GM12878 (cell line): ENCODE measurements at regions not wholly inside any gene's neighbourhood (a gene's known extent, or its start where the extent isn't known, plus 50 kb on each side); places are given as distances from the start of the nearest gene placed in this dataset.

Source experiments
- ATAC-seq: fragments of 200-7000 bp; cut with Tn5 transposase; 3 replicates; pipeline ENCODE4 v1.9.1; 2020; ENCODE audit warnings: mild to moderate bottlenecking, moderate library complexity
- BruUV-seq: library from RNA; stranded (reverse); fragments of 400-500 nt; replicated peaks from 2 replicates; lab custom pipeline; 2021; lab: Mats Ljungman, UMichigan
- CTCF ChIA-PET: fragments of 300-600 bp; sonication (Branson Sonifier 250); formaldehyde crosslinking; extraction: SDS; loops from one replicate; lab custom pipeline; 2021; ENCODE audit warnings: inconsistent platforms; lab: Yijun Ruan, JAX
- POLR2A ChIA-PET: fragments of 350-600 bp; formaldehyde crosslinking; extraction: SDS; loops from one replicate; lab custom pipeline; 2021; ENCODE audit warnings: inconsistent platforms; lab: Charles Lee
- RAD21 ChIA-PET: fragments of 300-600 bp; sonication (Branson Sonifier 250); formaldehyde crosslinking; loops from one replicate; lab custom pipeline; 2023; ENCODE audit warnings: antibody characterized with exemption; ENCODE audit not compliant: unreplicated experiment; lab: Charles Lee
- SMC1A ChIA-PET: fragments of 300-600 bp; sonication (Branson Sonifier 250); formaldehyde crosslinking; loops from one replicate; lab custom pipeline; 2023; ENCODE audit not compliant: unreplicated experiment, uncharacterized antibody; lab: Charles Lee
- DNase-seq: peaks from one replicate; pipeline ENCODE4 v3.0.0-alpha.2; 2011; ENCODE audit warnings: low read depth, low spot score
- FAIRE-seq: peaks from 3 replicates; lab custom pipeline; 2011; peaks lifted over from hg19 to GRCh38; lab: Jason Lieb, UNC
- H2AFZ ChIP-seq: 2 replicates; pipeline ENCODE4 v1.6.0; 2011; ENCODE audit warnings: low read depth, low read length, control low read depth; ENCODE audit not compliant: control insufficient read depth
- H3K27ac ChIP-seq: 2 replicates; pipeline ENCODE4 v1.5.1; 2011; ENCODE audit warnings: control low read depth; ENCODE audit not compliant: control insufficient read depth, insufficient read depth
- H3K27me3 ChIP-seq, 2 experiments: replicated peaks in 1 of 2; 2 replicates each; pipeline versions ENCODE4 v1.6.0 to v1.6.1; 2011; ENCODE audit warnings: low read length in 1 of 2; ENCODE audit not compliant: control insufficient read depth in 2 of 2, insufficient read depth in 2 of 2
- H3K36me3 ChIP-seq, 2 experiments: 2 replicates each; pipeline ENCODE4 v1.5.1; 2011; ENCODE audit warnings: low read length in 1 of 2; ENCODE audit not compliant: control insufficient read depth in 2 of 2, insufficient read depth in 2 of 2
- H3K4me1 ChIP-seq: 2 replicates; pipeline ENCODE4 v1.6.1; 2011; ENCODE audit warnings: mild to moderate bottlenecking, low read length, moderate library complexity, mixed read lengths; ENCODE audit not compliant: control insufficient read depth, insufficient read depth
- H3K4me2 ChIP-seq: 2 replicates; pipeline ENCODE4 v1.6.0; 2011; ENCODE audit warnings: control low read depth; ENCODE audit not compliant: control insufficient read depth, insufficient read depth
- H3K4me3 ChIP-seq: fragments of 200-600 bp; sonication (generic); 2 replicates; pipeline ENCODE4 v1.5.1; 2016
- H3K79me2 ChIP-seq: 2 replicates; pipeline ENCODE4 v1.6.0; 2011; ENCODE audit warnings: low read length; ENCODE audit not compliant: control insufficient read depth, insufficient read depth
- H3K9ac ChIP-seq: 2 replicates; pipeline ENCODE4 v1.8.0; 2011; ENCODE audit warnings: low read length, control low read depth, mixed read lengths; ENCODE audit not compliant: control insufficient read depth, insufficient read depth
- H3K9me3 ChIP-seq: replicated peaks from 3 replicates; pipeline ENCODE4 v1.5.1; 2011; ENCODE audit warnings: mild to moderate bottlenecking, low read length; ENCODE audit not compliant: control insufficient read depth, insufficient read depth
- H4K20me1 ChIP-seq: 2 replicates; pipeline ENCODE4 v1.6.0; 2011; ENCODE audit not compliant: control insufficient read depth, insufficient read depth
- BCL3 ChIP-seq: IDR thresholded peaks from 2 replicates; pipeline ENCODE4 v1.6.1; 2011; ENCODE audit warnings: borderline replicate concordance, low read depth, mild to moderate bottlenecking, moderate library complexity, low read length; ENCODE audit not compliant: insufficient read depth, poor library complexity, severe bottlenecking
- CHD1 ChIP-seq: IDR thresholded peaks from 2 replicates; pipeline ENCODE4 v1.6.1; 2012; ENCODE audit warnings: low read depth, low read length, improper control_type of control experiment
- EGR1 ChIP-seq, 2 experiments: IDR thresholded peaks; 1 replicate in 1 of 2; 2 replicates in 1 of 2; pipeline ENCODE4 v1.6.1; 2011 to 2012; ENCODE audit warnings: low read depth in 2 of 2, low read length in 2 of 2, borderline replicate concordance in 1 of 2, mild to moderate bottlenecking in 1 of 2, moderate library complexity in 1 of 2
- PAX8 ChIP-seq: fragments of 450-650 bp; IDR thresholded peaks from 2 replicates; pipeline ENCODE4 v1.6.1; 2017; ENCODE audit warnings: mild to moderate bottlenecking, moderate library complexity
- PML ChIP-seq: IDR thresholded peaks from 2 replicates; pipeline ENCODE4 v1.6.1; 2012; ENCODE audit warnings: low read length, inconsistent platforms
- SMAD5 ChIP-seq: IDR thresholded peaks from 2 replicates; pipeline ENCODE4 v1.6.1; 2016; ENCODE audit warnings: antibody characterized with exemption, low read depth
- SMARCA5 ChIP-seq: fragments of 450-650 bp; IDR thresholded peaks from 2 replicates; pipeline ENCODE4 v1.6.1; 2017; ENCODE audit warnings: mild to moderate bottlenecking
- SP1 ChIP-seq: IDR thresholded peaks from one replicate; pipeline ENCODE4 v1.6.1; 2011; ENCODE audit warnings: low read depth, low read length
- TARDBP ChIP-seq: IDR thresholded peaks from 2 replicates; pipeline ENCODE4 v1.6.1; 2016; ENCODE audit warnings: borderline replicate concordance
- WRNIP1 ChIP-seq: IDR thresholded peaks from 2 replicates; pipeline ENCODE4 v1.6.1; 2011; ENCODE audit warnings: low read depth, low read length, improper control_type of control experiment, borderline replicate concordance
- ZBTB11 ChIP-seq: fragments of 450-650 bp; formaldehyde crosslinking; IDR thresholded peaks from 2 replicates; pipeline ENCODE4 v1.5.0; 2022; ENCODE audit warnings: mild to moderate bottlenecking, missing genetic modification characterization
- ZNF274 ChIP-seq: IDR thresholded peaks from one replicate; pipeline ENCODE4 v1.8.0; 2011; ENCODE audit not compliant: insufficient read length, insufficient read depth
- WGBS: methylation state at CpG from one replicate; pipeline ENCODE4 v1.1.6; 2016; ENCODE audit warnings: low lambda C conversion rate; ENCODE audit not compliant: insufficient replicate concordance, insufficient coverage; ENCODE audit errors: missing lambda C conversion rate; 5-methylcytosine and 5-hydroxymethylcytosine counted together
- in situ Hi-C: fragments of 300-500 bp; cut with MboI; formaldehyde crosslinking; loops from 9 replicates; pipeline ENCODE4 v1.14.3; 2018; ENCODE audit warnings: mixed read lengths
- intact Hi-C: fragments of 100-400 bp; cut with micrococcal nuclease; formaldehyde crosslinking; loops from one replicate; pipeline ENCODE4 v1.14.2; 2022; ENCODE audit not compliant: unreplicated experiment

- Histone ChIP-seq H3K79me2 (no peaks in the 10 kb centered on the region), H3K9me3 (no peaks in the 10 kb centered on the region), H3K27me3 (no peaks in the 10 kb centered on the region)
- CTCF ChIA-PET: no interaction called here
- BruUV-seq: no TSS peak
- no peak for FAIRE-seq
- SMC1A ChIA-PET: no interaction called here
- DNase-seq: no peak
- in situ Hi-C loops: no loop called here
- TF ChIP-seq BCL3 (no peak), SMAD5 (no peak), ZNF274 (no peak)
- TF ChIP-seq, all 136 proteins: peak for 0
- no peaks in the 10 kb centered on the region for H3K36me3 ChIP-seq
- POLR2A ChIA-PET: no interaction called here
- ATAC-seq: no peak
- WGBS: 37% methylated on average over 3 of the region's 3 CpGs
- H4K20me1 ChIP-seq: no peaks in the 10 kb centered on the region
- H3K4me1 ChIP-seq: no peaks in the 10 kb centered on the region
- intact Hi-C loops: no loop called here
- H3K9ac ChIP-seq: no peak overlapping the region
- no peak overlapping the region for H3K4me2 ChIP-seq
- no peak overlapping the region for H3K27ac ChIP-seq
- no peak overlapping the region for H2AFZ ChIP-seq
- no peak overlapping the region for H3K4me3 ChIP-seq
- RAD21 ChIA-PET: no interaction called here
Measured at GRCh38 chr1:80827666-80828065, 973.1 kb upstream of the ADGRL2 start.

- FAIRE-seq: no peak
- in situ Hi-C loops: no loop called here
- CTCF ChIA-PET: interaction anchor here (0.7 kb wide), 1 partner anchor 219 kb away, joined by 3 read pairs; no protein-coding TSS in a partner anchor
- TF ChIP-seq WRNIP1: no peak
- no peak for TF ChIP-seq EGR1 (IDR thresholded peaks at IDR 0.05; ENCODE audit: borderline replicate concordance in 1 of 2, low read depth in 2 of 2, low read length in 2 of 2)
- TF ChIP-seq PML: no peak
- TF ChIP-seq SMARCA5: no peak
- TF ChIP-seq SP1: no peak
- TF ChIP-seq PAX8: no peak
- TF ChIP-seq ZBTB11 (CRISPR knock-in tag): no peak
- TF ChIP-seq CHD1: no peak
- no peak for TF ChIP-seq TARDBP
- BruUV-seq: no TSS peak
- no peaks in the 10 kb centered on the region for H3K36me3 ChIP-seq
- no peak overlapping the region for H3K4me2 ChIP-seq
- no peak overlapping the region for H3K4me3 ChIP-seq
- no peaks in the 10 kb centered on the region for H3K4me1 ChIP-seq
- no peaks in the 10 kb centered on the region for H3K27me3 ChIP-seq
- H3K27ac ChIP-seq: no peak overlapping the region
- no peaks in the 10 kb centered on the region for H3K9me3 ChIP-seq
- POLR2A ChIA-PET: no interaction called here
- no peak for DNase-seq
- RAD21 ChIA-PET: no interaction called here
- SMC1A ChIA-PET: interaction anchor here (0.9 kb wide), 1 partner anchor 9 kb away, joined by 3 read pairs; no protein-coding TSS in a partner anchor
- intact Hi-C loops: no loop called here
- H2AFZ ChIP-seq: no peak overlapping the region
- H3K9ac ChIP-seq: no peak overlapping the region
- no peaks in the 10 kb centered on the region for H4K20me1 ChIP-seq
- no peak for ATAC-seq
- H3K79me2 ChIP-seq: no peaks in the 10 kb centered on the region
- WGBS: 19% methylated on average over 5 of the region's 5 CpGs
Measured at GRCh38 chr1:80825067-80825466, 975.7 kb upstream of the ADGRL2 start.
